Neural crest cell (in vitro differentiated cells): ENCODE measurements at regions not wholly inside any gene's neighbourhood (a gene's known extent, or its start where the extent isn't known, plus 50 kb on each side); places are given as distances from the start of the nearest gene placed in this dataset.

ENCODE experiments used
- DNase-seq: peaks from one replicate; pipeline ENCODE4 v3.0.0; 2021; ENCODE audit warnings: low read depth, mixed read lengths, low spot score
- H3K27ac Mint-ChIP-seq: one replicate; pipeline ENCODE4 v1.8.0; 2021; ENCODE audit warnings: mild to moderate bottlenecking, mixed read lengths; ENCODE audit not compliant: unreplicated experiment
- H3K27me3 Mint-ChIP-seq: 2 replicates; pipeline ENCODE4 v1.8.0; 2021; ENCODE audit warnings: low read depth, mild to moderate bottlenecking, mixed read lengths
- H3K36me3 Mint-ChIP-seq: 2 replicates; pipeline ENCODE4 v1.8.0; 2021; ENCODE audit warnings: low read depth, mild to moderate bottlenecking, mixed read lengths
- H3K4me1 Mint-ChIP-seq: 2 replicates; pipeline ENCODE4 v1.8.0; 2021; ENCODE audit warnings: mixed read lengths
- H3K4me3 Mint-ChIP-seq: one replicate; pipeline ENCODE4 v1.8.0; 2021; ENCODE audit warnings: mild to moderate bottlenecking, mixed read lengths
- H3K9me3 Mint-ChIP-seq: 2 replicates; pipeline ENCODE4 v1.8.0; 2021; ENCODE audit warnings: mixed read lengths
- TF ChIP-seq, protein P1 (sequence below): fragments of 200-600 bp; sonication (generic); conservative IDR thresholded peaks from 2 replicates; pipeline ENCODE4 v1.5.0; 2021; ENCODE audit warnings: antibody characterized with exemption, mild to moderate bottlenecking

DNA sequence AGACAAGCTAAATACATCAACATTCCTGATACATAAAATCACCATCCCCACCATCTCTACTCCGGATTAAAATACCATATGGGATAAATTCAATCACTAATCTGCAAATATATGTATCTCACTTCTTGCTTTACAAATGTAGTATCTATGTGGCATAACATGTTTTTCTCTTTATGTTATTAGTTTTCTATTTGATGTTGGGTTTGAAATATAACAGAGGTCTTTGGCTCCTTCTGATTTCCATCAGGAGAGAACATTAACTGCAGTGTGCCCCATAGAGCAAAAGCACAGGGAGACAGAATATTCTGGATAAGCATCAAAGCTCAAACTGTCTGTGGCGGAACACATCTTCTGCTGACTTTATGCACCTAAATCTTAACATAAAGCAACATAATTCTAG, 547.2 kb upstream of the CDH8 start:
- Mint-ChIP-seq H3K4me3 (no peak overlapping the region), H3K9me3 (peaks cover 4% of the 10 kb centered on the region), H3K4me1 (peaks cover 27% of the 10 kb centered on the region), H3K27me3 (no peaks in the 10 kb centered on the region), H3K27ac (no peak overlapping the region), H3K36me3 (peaks cover 5% of the 10 kb centered on the region)
- TF ChIP-seq, protein P1, sequence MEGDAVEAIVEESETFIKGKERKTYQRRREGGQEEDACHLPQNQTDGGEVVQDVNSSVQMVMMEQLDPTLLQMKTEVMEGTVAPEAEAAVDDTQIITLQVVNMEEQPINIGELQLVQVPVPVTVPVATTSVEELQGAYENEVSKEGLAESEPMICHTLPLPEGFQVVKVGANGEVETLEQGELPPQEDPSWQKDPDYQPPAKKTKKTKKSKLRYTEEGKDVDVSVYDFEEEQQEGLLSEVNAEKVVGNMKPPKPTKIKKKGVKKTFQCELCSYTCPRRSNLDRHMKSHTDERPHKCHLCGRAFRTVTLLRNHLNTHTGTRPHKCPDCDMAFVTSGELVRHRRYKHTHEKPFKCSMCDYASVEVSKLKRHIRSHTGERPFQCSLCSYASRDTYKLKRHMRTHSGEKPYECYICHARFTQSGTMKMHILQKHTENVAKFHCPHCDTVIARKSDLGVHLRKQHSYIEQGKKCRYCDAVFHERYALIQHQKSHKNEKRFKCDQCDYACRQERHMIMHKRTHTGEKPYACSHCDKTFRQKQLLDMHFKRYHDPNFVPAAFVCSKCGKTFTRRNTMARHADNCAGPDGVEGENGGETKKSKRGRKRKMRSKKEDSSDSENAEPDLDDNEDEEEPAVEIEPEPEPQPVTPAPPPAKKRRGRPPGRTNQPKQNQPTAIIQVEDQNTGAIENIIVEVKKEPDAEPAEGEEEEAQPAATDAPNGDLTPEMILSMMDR: no peak
- DNase-seq: no peak

DNA sequence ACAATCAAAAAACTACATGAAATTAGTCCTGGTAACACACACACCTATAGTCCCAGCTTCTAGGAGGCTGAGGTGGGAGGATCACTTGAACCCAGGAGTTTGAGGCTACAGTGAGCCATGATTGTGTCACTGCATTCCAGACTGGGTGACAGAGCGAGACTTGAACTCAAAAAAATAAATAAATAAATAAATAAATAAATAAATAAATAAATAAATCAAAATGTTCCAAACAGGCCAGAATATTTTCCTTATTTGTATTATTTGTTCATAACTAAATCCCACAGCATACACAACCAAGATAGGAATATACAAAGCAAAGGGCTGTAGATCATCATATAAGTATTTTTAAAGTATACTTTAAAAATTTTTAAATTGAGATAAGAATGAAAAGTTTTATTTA, 537.2 kb upstream of the CDH8 start:
- Mint-ChIP-seq H3K36me3 (no peaks in the 10 kb centered on the region), H3K27ac (no peak overlapping the region), H3K4me3 (no peak overlapping the region), H3K27me3 (no peaks in the 10 kb centered on the region), H3K4me1 (peaks cover 7% of the 10 kb centered on the region), H3K9me3 (peaks cover 2% of the 10 kb centered on the region)
- TF ChIP-seq, protein P1: no peak
- no peak for DNase-seq

DNA sequence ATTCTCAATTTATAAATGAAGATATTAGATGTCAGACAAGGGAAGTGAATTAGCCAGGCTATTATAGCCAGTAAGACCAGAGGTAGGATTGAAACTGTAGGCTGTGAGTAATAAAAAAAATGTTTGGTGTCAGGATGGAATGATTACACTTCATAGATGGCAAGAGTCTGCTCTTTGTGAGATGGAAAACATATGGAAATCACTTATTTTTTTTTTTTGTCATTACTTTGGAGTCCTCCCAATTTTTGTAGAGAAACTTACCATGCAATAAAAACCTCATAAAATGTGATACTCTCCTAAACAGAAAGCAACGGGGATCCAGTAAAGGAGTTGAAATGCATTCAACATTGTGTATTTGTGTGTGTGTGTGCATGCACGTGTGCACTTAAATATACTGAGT, 532.7 kb upstream of the CDH8 start:
- no peaks in the 10 kb centered on the region for H3K27me3 Mint-ChIP-seq
- no peaks in the 10 kb centered on the region for H3K4me1 Mint-ChIP-seq
- DNase-seq: no peak
- TF ChIP-seq, protein P1: no peak
- no peaks in the 10 kb centered on the region for H3K36me3 Mint-ChIP-seq
- no peak overlapping the region for H3K4me3 Mint-ChIP-seq
- no peak overlapping the region for H3K27ac Mint-ChIP-seq
- H3K9me3 Mint-ChIP-seq: no peaks in the 10 kb centered on the region

DNA sequence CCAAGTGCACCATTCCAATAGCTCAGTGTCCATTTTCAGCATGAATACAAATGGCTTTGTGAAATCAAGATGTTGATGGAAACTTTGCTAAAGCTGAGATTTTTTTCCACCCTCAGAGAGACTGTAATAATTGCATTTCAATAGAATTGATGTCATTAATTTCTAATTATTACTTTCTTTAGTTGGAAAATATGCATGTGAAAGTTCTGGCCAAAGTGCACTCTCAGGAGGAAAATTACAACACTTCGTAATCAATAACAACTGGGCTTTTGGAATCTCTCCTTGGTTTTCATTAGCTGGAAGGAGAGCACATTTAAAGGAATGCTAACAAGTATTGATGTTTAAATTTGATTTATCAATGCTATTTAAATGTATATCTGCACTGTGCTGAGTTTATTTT, 529.5 kb upstream of the CDH8 start:
- H3K9me3 Mint-ChIP-seq: no peaks in the 10 kb centered on the region
- H3K27ac Mint-ChIP-seq: no peak overlapping the region
- H3K27me3 Mint-ChIP-seq: no peaks in the 10 kb centered on the region
- H3K4me1 Mint-ChIP-seq: peaks cover 3% of the 10 kb centered on the region
- TF ChIP-seq, protein P1: no peak
- DNase-seq: no peak
- H3K4me3 Mint-ChIP-seq: no peak overlapping the region
- no peaks in the 10 kb centered on the region for H3K36me3 Mint-ChIP-seq

DNA sequence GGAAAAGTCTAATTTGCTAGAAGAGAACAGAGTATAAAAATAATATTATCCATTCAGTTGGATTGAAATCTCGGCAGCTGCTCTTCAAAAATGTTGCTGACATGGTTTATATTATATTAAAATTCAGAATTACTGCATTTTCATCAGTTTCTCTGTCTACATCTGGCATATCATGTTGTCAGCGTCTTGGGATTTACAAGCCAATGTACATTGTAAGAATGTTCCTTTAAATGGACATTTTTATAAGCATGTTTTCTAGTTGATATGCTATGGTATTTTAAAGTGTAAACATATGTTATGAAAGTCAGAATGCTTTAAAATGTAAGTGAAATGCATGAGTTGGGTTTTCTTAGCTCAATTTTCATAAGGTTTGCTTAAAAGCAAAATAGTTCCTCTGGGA, 528.1 kb upstream of the CDH8 start:
- TF ChIP-seq, protein P1: no peak
- no peaks in the 10 kb centered on the region for H3K36me3 Mint-ChIP-seq
- peaks cover 11% of the 10 kb centered on the region for H3K4me1 Mint-ChIP-seq
- H3K27ac Mint-ChIP-seq: no peak overlapping the region
- no peak for DNase-seq
- no peaks in the 10 kb centered on the region for H3K27me3 Mint-ChIP-seq
- no peak overlapping the region for H3K4me3 Mint-ChIP-seq
- H3K9me3 Mint-ChIP-seq: no peaks in the 10 kb centered on the region

DNA sequence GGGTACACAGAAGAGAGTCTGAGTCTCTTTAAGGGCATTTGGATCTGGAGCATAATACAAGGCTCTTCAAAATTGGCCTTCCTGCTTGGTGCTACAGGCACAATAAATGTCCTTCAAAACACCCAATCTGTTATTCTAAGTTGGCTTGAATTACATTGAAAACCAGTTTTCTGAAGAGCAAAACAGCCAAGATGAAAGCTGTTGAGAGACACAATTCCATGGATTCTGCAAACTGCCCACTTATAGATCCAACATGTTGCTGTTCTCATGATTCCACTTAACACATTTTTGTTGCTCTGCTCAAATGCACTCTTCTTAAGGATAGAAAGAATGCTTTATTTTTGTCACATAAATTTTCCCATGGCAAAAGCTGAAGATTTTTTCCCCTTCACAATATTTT, 525.9 kb upstream of the CDH8 start:
- no peaks in the 10 kb centered on the region for H3K9me3 Mint-ChIP-seq
- no peaks in the 10 kb centered on the region for H3K27me3 Mint-ChIP-seq
- no peak overlapping the region for H3K27ac Mint-ChIP-seq
- H3K36me3 Mint-ChIP-seq: no peaks in the 10 kb centered on the region
- H3K4me1 Mint-ChIP-seq: peaks cover 11% of the 10 kb centered on the region
- DNase-seq: no peak
- H3K4me3 Mint-ChIP-seq: no peak overlapping the region
- TF ChIP-seq, protein P1: no peak
